ENCODE measurements at regions not wholly inside any gene's neighbourhood (a gene's known extent, or its start where the extent isn't known, plus 50 kb on each side); places are given as distances from the start of the nearest gene placed in this dataset.

DNA sequence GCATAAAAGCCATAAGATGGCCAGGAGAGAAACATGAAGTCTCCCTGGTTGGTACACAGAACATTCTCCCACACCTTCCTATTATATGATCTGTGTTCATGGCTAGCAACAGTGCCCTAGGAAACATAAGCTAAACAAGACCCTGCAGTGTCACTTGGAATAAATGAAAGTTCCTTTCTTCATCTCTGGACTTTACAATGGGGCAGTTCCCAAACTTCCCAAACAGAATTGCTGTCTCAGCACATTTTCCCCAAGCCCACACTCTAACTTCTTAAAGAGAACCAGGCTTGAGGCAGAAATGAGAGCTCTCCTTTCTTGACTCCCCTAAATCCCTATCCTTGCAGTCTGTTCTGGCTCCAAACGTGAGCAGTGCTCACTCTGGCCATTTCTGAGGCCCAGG lies 173.2 kb upstream of the CREB1 start:
- TF ChIP-seq, protein P1, sequence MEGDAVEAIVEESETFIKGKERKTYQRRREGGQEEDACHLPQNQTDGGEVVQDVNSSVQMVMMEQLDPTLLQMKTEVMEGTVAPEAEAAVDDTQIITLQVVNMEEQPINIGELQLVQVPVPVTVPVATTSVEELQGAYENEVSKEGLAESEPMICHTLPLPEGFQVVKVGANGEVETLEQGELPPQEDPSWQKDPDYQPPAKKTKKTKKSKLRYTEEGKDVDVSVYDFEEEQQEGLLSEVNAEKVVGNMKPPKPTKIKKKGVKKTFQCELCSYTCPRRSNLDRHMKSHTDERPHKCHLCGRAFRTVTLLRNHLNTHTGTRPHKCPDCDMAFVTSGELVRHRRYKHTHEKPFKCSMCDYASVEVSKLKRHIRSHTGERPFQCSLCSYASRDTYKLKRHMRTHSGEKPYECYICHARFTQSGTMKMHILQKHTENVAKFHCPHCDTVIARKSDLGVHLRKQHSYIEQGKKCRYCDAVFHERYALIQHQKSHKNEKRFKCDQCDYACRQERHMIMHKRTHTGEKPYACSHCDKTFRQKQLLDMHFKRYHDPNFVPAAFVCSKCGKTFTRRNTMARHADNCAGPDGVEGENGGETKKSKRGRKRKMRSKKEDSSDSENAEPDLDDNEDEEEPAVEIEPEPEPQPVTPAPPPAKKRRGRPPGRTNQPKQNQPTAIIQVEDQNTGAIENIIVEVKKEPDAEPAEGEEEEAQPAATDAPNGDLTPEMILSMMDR (IDR thresholded peaks at IDR 0.05): no peak
- TF ChIP-seq POLR2A (IDR thresholded peaks at IDR 0.05; ENCODE audit: low read depth): no peak
- no peak for TF ChIP-seq EP300 (IDR thresholded peaks at IDR 0.05)
- TF ChIP-seq POLR2AphosphoS5 (IDR thresholded peaks at IDR 0.05): no peak
